ENCODE measurements at regions not wholly inside any gene's neighbourhood (a gene's known extent, or its start where the extent isn't known, plus 50 kb on each side); places are given as distances from the start of the nearest gene placed in this dataset.

GRCh38 chr5:8048920-8049319 is 180.0 kb downstream of the MTRR start:
- no peak for ATAC-seq
- Mint-ChIP-seq H3K36me3 (peaks cover 17% of the 10 kb centered on the region), H3K4me1 (peaks cover 17% of the 10 kb centered on the region), H3K27me3 (ENCODE audit: low read depth) (peaks cover 8% of the 10 kb centered on the region), H3K27ac (no peak overlapping the region), H3K4me3 (no peak overlapping the region), H3K9me3 (peaks cover 20% of the 10 kb centered on the region)
- CTCF ChIA-PET: interaction anchor here (0.5 kb wide), 1 partner anchor 1482 kb away, joined by 3 read pairs; no protein-coding TSS in a partner anchor
- DNase-seq (ENCODE audit: low spot score): no peak
- POLR2A ChIA-PET: no interaction called here
- no peak for TF ChIP-seq CREB1 (CRISPR knock-in tag; IDR thresholded peaks at IDR 0.05)
- no peak for TF ChIP-seq ZNF512 (CRISPR knock-in tag; IDR thresholded peaks at IDR 0.05; ENCODE audit: borderline replicate concordance)
- no peak for TF ChIP-seq FOXP1 (CRISPR knock-in tag; IDR thresholded peaks at IDR 0.05; ENCODE audit: borderline replicate concordance)
- TF ChIP-seq MAX (CRISPR knock-in tag; IDR thresholded peaks at IDR 0.05): no peak

- H3K27me3 Mint-ChIP-seq (ENCODE audit: low read depth): peaks cover 5% of the 10 kb centered on the region
- CTCF ChIA-PET: no interaction called here
- TF ChIP-seq ZNF425 (CRISPR knock-in tag; conservative IDR thresholded peaks at IDR 0.05): no peak
- no peak for TF ChIP-seq USF2 (CRISPR knock-in tag; IDR thresholded peaks at IDR 0.05)
- no peak for TF ChIP-seq ATF1 (CRISPR knock-in tag; IDR thresholded peaks at IDR 0.05)
- no peak for TF ChIP-seq AR (CRISPR knock-in tag; IDR thresholded peaks at IDR 0.05)
- TF ChIP-seq ZNF232 (CRISPR knock-in tag; IDR thresholded peaks at IDR 0.05): no peak
- TF ChIP-seq FOXP1 (CRISPR knock-in tag; IDR thresholded peaks at IDR 0.05; ENCODE audit: borderline replicate concordance): no peak
- no peak for TF ChIP-seq ELF4 (CRISPR knock-in tag; IDR thresholded peaks at IDR 0.05; ENCODE audit: low read depth)
- TF ChIP-seq CDX4 (CRISPR knock-in tag; IDR thresholded peaks at IDR 0.05; ENCODE audit: borderline replicate concordance): no peak
- no peak for TF ChIP-seq CREB1 (CRISPR knock-in tag; IDR thresholded peaks at IDR 0.05)
- TF ChIP-seq IRF1 (CRISPR knock-in tag; IDR thresholded peaks at IDR 0.05): no peak
Measured at GRCh38 chr5:8050616-8051175, 181.7 kb downstream of the MTRR start.

More at GRCh38 chr5:8050616-8051175, 181.7 kb downstream of the MTRR start:
- ATAC-seq (no peak), DNase-seq (ENCODE audit: low spot score) (no peak)
- Mint-ChIP-seq H3K4me1 (peaks cover 16% of the 10 kb centered on the region), H3K9me3 (peaks cover 4% of the 10 kb centered on the region), H3K4me3 (no peak overlapping the region), H3K27ac (no peak overlapping the region), H3K36me3 (peaks cover 3% of the 10 kb centered on the region)
- POLR2A ChIA-PET: no interaction called here
